ENCODE measurements at regions not wholly inside any gene's neighbourhood (a gene's known extent, or its start where the extent isn't known, plus 50 kb on each side); places are given as distances from the start of the nearest gene placed in this dataset.

- DNase-seq, result no peak
Measured at GRCh38 chr2:216576616-216577015, 56.6 kb upstream of the IGFBP2 start.

GRCh38 chr2:216578325-216578724, 54.9 kb upstream of the IGFBP2 start:
- no peak for DNase-seq

- DNase-seq, result no peak
Measured at GRCh38 chr2:216583147-216583546, 50.1 kb upstream of the IGFBP2 start.
